ENCODE measurements at regions not wholly inside any gene's neighbourhood (a gene's known extent, or its start where the extent isn't known, plus 50 kb on each side); places are given as distances from the start of the nearest gene placed in this dataset.

- TF ChIP-seq CTCF (IDR thresholded peaks at IDR 0.05 in 4 of 5, conservative IDR thresholded peaks at IDR 0.05 in 1 of 5) (no peak), POLR2A (IDR thresholded peaks at IDR 0.05) (no peak)
- intact Hi-C loops (cut with DNase I; ENCODE audit: low total_unique reads): no loop called here
- no peaks in the 10 kb centered on the region for H3K27me3 ChIP-seq
- H3K27ac ChIP-seq: no peak overlapping the region
- in situ Hi-C loops (cut with MboI; ENCODE audit: low sequenced_read_pairs in 4 of 4): no loop called here
- DNase-seq (no peak), ATAC-seq (no peak)
- no peaks in the 10 kb centered on the region for H3K36me3 ChIP-seq
- no peaks in the 10 kb centered on the region for H3K4me1 ChIP-seq
- no peak overlapping the region for H3K4me3 ChIP-seq
- no peaks in the 10 kb centered on the region for H3K9me3 ChIP-seq
These were observed 90.7 kb downstream of the GPR88 start for GRCh38 chr1:100628631-100629081.

DNA sequence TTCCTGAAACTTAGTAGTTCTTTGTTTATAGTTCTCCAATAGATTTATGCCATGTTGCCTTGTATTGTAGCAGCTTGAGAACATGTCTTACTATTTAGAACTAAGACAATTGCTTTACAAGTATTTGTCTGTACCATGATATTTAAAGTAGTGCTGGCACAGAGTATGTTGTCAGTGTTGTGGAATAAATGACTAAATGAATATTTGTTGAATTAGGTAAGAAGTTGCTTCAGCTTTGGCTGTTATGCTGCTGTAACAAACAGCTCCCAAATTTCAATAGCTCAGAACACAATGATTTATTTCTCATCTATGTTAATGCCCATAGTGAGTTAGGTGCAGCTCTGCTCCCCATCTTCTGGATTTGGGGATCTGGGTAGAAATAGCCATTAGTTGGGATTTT is 90.2 kb upstream of the VCAM1 start:
- intact Hi-C loops (cut with DNase I; ENCODE audit: low total_unique reads) (no loop called here), in situ Hi-C loops (cut with MboI; ENCODE audit: low sequenced_read_pairs in 4 of 4) (no loop called here)
- Histone ChIP-seq H3K4me1 (no peaks in the 10 kb centered on the region), H3K36me3 (no peaks in the 10 kb centered on the region), H3K9me3 (no peaks in the 10 kb centered on the region), H3K27ac (no peak overlapping the region), H3K27me3 (no peaks in the 10 kb centered on the region), H3K4me3 (no peak overlapping the region)
- DNase-seq: no peak
- no peak for TF ChIP-seq POLR2A (IDR thresholded peaks at IDR 0.05)
- no peak for TF ChIP-seq CTCF (IDR thresholded peaks at IDR 0.05 in 4 of 5, conservative IDR thresholded peaks at IDR 0.05 in 1 of 5)
- peak in 1 of 2 donors; percentile 60 for ATAC-seq

DNA sequence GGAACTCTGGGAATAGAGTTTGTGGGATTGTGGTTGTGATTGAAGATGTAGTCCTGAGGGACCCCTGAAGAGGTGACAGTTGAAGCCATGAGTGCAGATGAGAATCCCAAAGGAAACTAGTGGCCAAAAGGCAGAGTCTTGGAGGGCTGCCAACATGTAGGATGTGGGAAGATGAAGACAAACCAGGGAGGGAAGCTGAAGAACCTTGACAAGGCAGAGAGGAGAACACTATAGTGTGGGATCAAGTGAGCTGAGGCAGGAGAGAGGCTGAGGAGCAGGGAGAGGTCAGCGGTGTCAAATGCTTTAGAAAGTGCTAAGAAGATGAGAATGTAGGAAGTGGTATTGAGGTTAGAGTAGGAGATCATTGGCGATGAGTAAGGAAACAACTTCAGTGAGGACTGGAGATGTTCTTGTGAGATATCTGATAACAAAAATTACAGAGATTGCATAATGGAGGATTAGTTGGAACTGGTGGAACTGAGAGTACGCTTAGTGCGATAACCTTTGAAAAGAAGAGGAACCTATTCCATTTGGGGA is 88.5 kb upstream of the VCAM1 start:
- TF ChIP-seq POLR2A (IDR thresholded peaks at IDR 0.05): no peak
- TF ChIP-seq CTCF (IDR thresholded peaks at IDR 0.05 in 4 of 5, conservative IDR thresholded peaks at IDR 0.05 in 1 of 5): no peak
- ATAC-seq (no peak), DNase-seq (no peak)
- Histone ChIP-seq H3K36me3 (no peaks in the 10 kb centered on the region), H3K27ac (no peak overlapping the region), H3K9me3 (no peaks in the 10 kb centered on the region), H3K4me1 (no peaks in the 10 kb centered on the region), H3K27me3 (no peaks in the 10 kb centered on the region), H3K4me3 (no peak overlapping the region)
- in situ Hi-C loops (cut with MboI; ENCODE audit: low sequenced_read_pairs in 4 of 4) (no loop called here), intact Hi-C loops (cut with DNase I; ENCODE audit: low total_unique reads) (no loop called here)

GRCh38 chr1:100642826-100643225 is 76.7 kb upstream of the VCAM1 start:
- in situ Hi-C loops (cut with MboI; ENCODE audit: low sequenced_read_pairs in 4 of 4) (no loop called here), intact Hi-C loops (cut with DNase I; ENCODE audit: low total_unique reads) (no loop called here)
- no peaks in the 10 kb centered on the region for H3K27me3 ChIP-seq
- TF ChIP-seq CTCF (IDR thresholded peaks at IDR 0.05 in 4 of 5, conservative IDR thresholded peaks at IDR 0.05 in 1 of 5) (no peak), POLR2A (IDR thresholded peaks at IDR 0.05) (no peak)
- no peak for ATAC-seq
- H3K9me3 ChIP-seq: no peaks in the 10 kb centered on the region
- H3K36me3 ChIP-seq: no peaks in the 10 kb centered on the region
- no peak overlapping the region for H3K27ac ChIP-seq
- H3K4me3 ChIP-seq: no peak overlapping the region
- DNase-seq: no peak
- no peaks in the 10 kb centered on the region for H3K4me1 ChIP-seq
